Neural cell (in vitro differentiated cells): ENCODE measurements at regions not wholly inside any gene's neighbourhood (a gene's known extent, or its start where the extent isn't known, plus 50 kb on each side); places are given as distances from the start of the nearest gene placed in this dataset.

Experiments used
- H2AFZ ChIP-seq: fragments of 200-600, 300-800 bp; sonication (generic), shearing (Covaris generic); 2 replicates; pipeline ENCODE4 v1.6.0; 2014; ENCODE audit warnings: low read depth, mild to moderate bottlenecking, antibody characterized with exemption, low read length, moderate library complexity
- H3F3A ChIP-seq: fragments of 200-600 bp; shearing (Covaris generic); 2 replicates; pipeline ENCODE4 v1.6.1; 2016; ENCODE audit warnings: mild to moderate bottlenecking, moderate library complexity, mixed read lengths, antibody characterized with exemption, low read length; ENCODE audit not compliant: insufficient read depth, poor library complexity, severe bottlenecking
- H3K27ac ChIP-seq: fragments of 200-600, 300-800 bp; sonication (generic), shearing (Covaris generic); 2 replicates; pipeline ENCODE4 v1.5.1; 2014; ENCODE audit warnings: mild to moderate bottlenecking, low read length, moderate library complexity
- H3K27me3 ChIP-seq: fragments of 300-800, 200-600 bp; sonication (generic), shearing (Covaris generic); 2 replicates; pipeline ENCODE4 v1.6.0; 2014; ENCODE audit warnings: mild to moderate bottlenecking, low read depth, low read length, moderate library complexity; ENCODE audit not compliant: insufficient read depth
- H3K36me3 ChIP-seq: fragments of 300-800, 200-600 bp; sonication (generic), shearing (Covaris generic); 2 replicates; pipeline ENCODE4 v1.5.1; 2014; ENCODE audit warnings: mild to moderate bottlenecking, antibody characterized with exemption, low read length, moderate library complexity; ENCODE audit not compliant: insufficient read depth
- H3K4me2 ChIP-seq: fragments of 300-800, 200-600 bp; sonication (generic), shearing (Covaris generic); 2 replicates; pipeline ENCODE4 v1.6.0; 2014; ENCODE audit warnings: mild to moderate bottlenecking, low read length
- H3K4me3 ChIP-seq: fragments of 300-800, 200-600 bp; sonication (generic), shearing (Covaris generic); 2 replicates; pipeline ENCODE4 v1.5.1; 2014; ENCODE audit warnings: mild to moderate bottlenecking, low read length, moderate library complexity
- H3K79me2 ChIP-seq: fragments of 200-600 bp; shearing (Covaris generic); replicated peaks from 2 replicates; pipeline ENCODE4 v1.6.0; 2014; ENCODE audit warnings: mild to moderate bottlenecking, low read length, moderate library complexity; ENCODE audit not compliant: insufficient read depth
- H3K9ac ChIP-seq: fragments of 300-800, 200-600 bp; sonication (generic), shearing (Covaris generic); 2 replicates; pipeline ENCODE4 v1.6.1; 2016; ENCODE audit warnings: mild to moderate bottlenecking, low read length, mixed read lengths
- H3K9me2 ChIP-seq: fragments of 200-600 bp; shearing (Covaris generic); 2 replicates; pipeline ENCODE4 v1.6.1; 2016; ENCODE audit warnings: mild to moderate bottlenecking, low read length, mixed read lengths; ENCODE audit not compliant: insufficient read depth
- H3K9me3 ChIP-seq: fragments of 200-600, 300-800 bp; sonication (generic), shearing (Covaris generic); 2 replicates; pipeline ENCODE4 v1.6.1; 2016; ENCODE audit warnings: mild to moderate bottlenecking, mixed run types, low read length, moderate library complexity, mixed read lengths
- H4K20me1 ChIP-seq: fragments of 200-600 bp; shearing (Covaris generic); 2 replicates; pipeline ENCODE4 v1.6.1; 2016; ENCODE audit warnings: mild to moderate bottlenecking, mixed run types; ENCODE audit not compliant: insufficient read depth
- EP300 ChIP-seq: fragments of 450-650 bp; conservative IDR thresholded peaks from 2 replicates; pipeline ENCODE4 v1.6.1; 2014; ENCODE audit warnings: antibody characterized with exemption, mild to moderate bottlenecking, moderate library complexity; ENCODE audit not compliant: poor library complexity, severe bottlenecking
- EZH2 ChIP-seq: fragments of 200-600, 300-800 bp; shearing (Covaris generic), sonication (generic); IDR thresholded peaks from 2 replicates; pipeline ENCODE4 v1.6.1; 2014; ENCODE audit warnings: antibody characterized with exemption, low read length, borderline replicate concordance, mild to moderate bottlenecking; ENCODE audit not compliant: insufficient read depth, poor library complexity, severe bottlenecking
- MXI1 ChIP-seq: fragments of 450-650 bp; conservative IDR thresholded peaks from 2 replicates; pipeline ENCODE4 v1.6.1; 2014; ENCODE audit warnings: antibody characterized with exemption, mild to moderate bottlenecking; ENCODE audit not compliant: poor library complexity, severe bottlenecking
- POLR2AphosphoS5 ChIP-seq: IDR thresholded peaks from 2 replicates; pipeline ENCODE4 v1.6.1; 2012
- RAD21 ChIP-seq: fragments of 450-650 bp; conservative IDR thresholded peaks from 2 replicates; pipeline ENCODE4 v1.6.1; 2014; ENCODE audit warnings: antibody characterized with exemption, mild to moderate bottlenecking, moderate library complexity
- SMC3 ChIP-seq: fragments of 450-650 bp; conservative IDR thresholded peaks from 2 replicates; pipeline ENCODE4 v1.6.1; 2014; ENCODE audit warnings: antibody characterized with exemption, mild to moderate bottlenecking, moderate library complexity; ENCODE audit not compliant: poor library complexity
- TAF1 ChIP-seq: IDR thresholded peaks from 2 replicates; pipeline ENCODE4 v1.6.1; 2012; ENCODE audit warnings: low read depth
- TF ChIP-seq, protein P1 (sequence below): IDR thresholded peaks from 2 replicates; pipeline ENCODE4 v1.6.1; 2012; ENCODE audit warnings: borderline replicate concordance
- TF ChIP-seq, protein P2 (sequence below): fragments of 450-650 bp; IDR thresholded peaks from 2 replicates; pipeline ENCODE4 v1.5.1; 2014; ENCODE audit warnings: antibody characterized with exemption, mild to moderate bottlenecking, moderate library complexity; ENCODE audit not compliant: poor library complexity, severe bottlenecking

GRCh38 chr13:62087124-62087523, 671.5 kb upstream of the PCDH20 start:
- Histone ChIP-seq H2AFZ (no peak overlapping the region), H3K9ac (no peak overlapping the region), H3K27ac (no peak overlapping the region), H3K4me3 (no peak overlapping the region), H3K9me3 (no peaks in the 10 kb centered on the region), H3F3A (no peaks in the 10 kb centered on the region), H3K4me2 (peak overlapping the region; percentile 4), H3K27me3 (no peaks in the 10 kb centered on the region), H3K9me2 (no peaks in the 10 kb centered on the region), H3K79me2 (no peaks in the 10 kb centered on the region), H3K36me3 (no peaks in the 10 kb centered on the region), H4K20me1 (no peaks in the 10 kb centered on the region)
- no peak for TF ChIP-seq SMC3
- TF ChIP-seq, protein P1, sequence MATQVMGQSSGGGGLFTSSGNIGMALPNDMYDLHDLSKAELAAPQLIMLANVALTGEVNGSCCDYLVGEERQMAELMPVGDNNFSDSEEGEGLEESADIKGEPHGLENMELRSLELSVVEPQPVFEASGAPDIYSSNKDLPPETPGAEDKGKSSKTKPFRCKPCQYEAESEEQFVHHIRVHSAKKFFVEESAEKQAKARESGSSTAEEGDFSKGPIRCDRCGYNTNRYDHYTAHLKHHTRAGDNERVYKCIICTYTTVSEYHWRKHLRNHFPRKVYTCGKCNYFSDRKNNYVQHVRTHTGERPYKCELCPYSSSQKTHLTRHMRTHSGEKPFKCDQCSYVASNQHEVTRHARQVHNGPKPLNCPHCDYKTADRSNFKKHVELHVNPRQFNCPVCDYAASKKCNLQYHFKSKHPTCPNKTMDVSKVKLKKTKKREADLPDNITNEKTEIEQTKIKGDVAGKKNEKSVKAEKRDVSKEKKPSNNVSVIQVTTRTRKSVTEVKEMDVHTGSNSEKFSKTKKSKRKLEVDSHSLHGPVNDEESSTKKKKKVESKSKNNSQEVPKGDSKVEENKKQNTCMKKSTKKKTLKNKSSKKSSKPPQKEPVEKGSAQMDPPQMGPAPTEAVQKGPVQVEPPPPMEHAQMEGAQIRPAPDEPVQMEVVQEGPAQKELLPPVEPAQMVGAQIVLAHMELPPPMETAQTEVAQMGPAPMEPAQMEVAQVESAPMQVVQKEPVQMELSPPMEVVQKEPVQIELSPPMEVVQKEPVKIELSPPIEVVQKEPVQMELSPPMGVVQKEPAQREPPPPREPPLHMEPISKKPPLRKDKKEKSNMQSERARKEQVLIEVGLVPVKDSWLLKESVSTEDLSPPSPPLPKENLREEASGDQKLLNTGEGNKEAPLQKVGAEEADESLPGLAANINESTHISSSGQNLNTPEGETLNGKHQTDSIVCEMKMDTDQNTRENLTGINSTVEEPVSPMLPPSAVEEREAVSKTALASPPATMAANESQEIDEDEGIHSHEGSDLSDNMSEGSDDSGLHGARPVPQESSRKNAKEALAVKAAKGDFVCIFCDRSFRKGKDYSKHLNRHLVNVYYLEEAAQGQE: peak; percentile 31
- peak; percentile 49 for TF ChIP-seq POLR2AphosphoS5
- no peak for TF ChIP-seq TAF1
- peak; percentile 54 for TF ChIP-seq EP300
- no peak for TF ChIP-seq EZH2
- TF ChIP-seq MXI1: no peak

DNA sequence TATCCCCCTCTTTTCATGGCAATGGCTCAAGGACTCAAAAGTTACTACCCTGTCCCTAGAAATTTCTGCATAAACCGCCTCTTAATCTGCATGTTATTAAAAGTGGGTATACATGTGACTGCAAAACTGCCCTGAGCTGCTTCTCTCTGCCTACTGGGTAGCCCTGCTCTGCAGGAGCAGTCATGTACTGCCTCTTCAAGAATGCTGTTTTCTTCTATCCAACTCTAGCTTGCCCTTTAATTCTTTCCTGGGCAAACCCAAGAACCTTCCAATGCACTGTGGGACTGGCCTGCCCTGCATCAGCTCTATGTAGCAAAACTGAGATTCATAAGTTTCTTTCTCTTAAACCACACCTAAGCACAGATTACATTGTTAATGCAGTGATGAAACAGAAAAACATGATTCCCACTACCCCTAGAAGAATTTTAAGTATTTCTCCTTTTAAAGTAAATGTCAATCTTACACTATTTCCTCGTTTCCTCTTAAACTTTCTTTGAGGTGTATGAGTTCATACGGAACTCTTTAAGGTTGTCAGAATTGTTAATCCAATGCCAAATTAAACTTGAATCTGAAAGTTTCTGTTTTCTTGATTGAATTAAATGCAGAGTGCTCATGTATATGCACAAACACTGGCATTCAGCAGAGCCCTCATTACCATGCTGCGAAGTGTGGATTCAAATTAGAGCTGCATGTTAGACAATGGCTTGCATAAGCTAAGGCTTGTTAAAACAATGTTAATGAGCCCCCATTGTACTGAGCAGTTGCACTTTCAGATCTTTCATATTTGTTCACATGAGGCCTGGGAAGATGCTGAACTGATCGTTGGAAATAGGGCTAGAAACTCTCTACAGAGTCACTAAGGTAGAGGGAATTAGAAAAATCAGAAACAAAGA, 669.9 kb upstream of the PCDH20 start:
- no peak overlapping the region for H3K4me3 ChIP-seq
- H3K79me2 ChIP-seq: no peaks in the 10 kb centered on the region
- no peaks in the 10 kb centered on the region for H3K27me3 ChIP-seq
- H3K9ac ChIP-seq: no peak overlapping the region
- H2AFZ ChIP-seq: no peak overlapping the region
- no peaks in the 10 kb centered on the region for H3K36me3 ChIP-seq
- TF ChIP-seq MXI1 (no peak), TAF1 (no peak), EP300 (no peak), POLR2AphosphoS5 (no peak), EZH2 (no peak), SMC3 (no peak), RAD21 (no peak)
- TF ChIP-seq, protein P1: no peak
- TF ChIP-seq, protein P2, sequence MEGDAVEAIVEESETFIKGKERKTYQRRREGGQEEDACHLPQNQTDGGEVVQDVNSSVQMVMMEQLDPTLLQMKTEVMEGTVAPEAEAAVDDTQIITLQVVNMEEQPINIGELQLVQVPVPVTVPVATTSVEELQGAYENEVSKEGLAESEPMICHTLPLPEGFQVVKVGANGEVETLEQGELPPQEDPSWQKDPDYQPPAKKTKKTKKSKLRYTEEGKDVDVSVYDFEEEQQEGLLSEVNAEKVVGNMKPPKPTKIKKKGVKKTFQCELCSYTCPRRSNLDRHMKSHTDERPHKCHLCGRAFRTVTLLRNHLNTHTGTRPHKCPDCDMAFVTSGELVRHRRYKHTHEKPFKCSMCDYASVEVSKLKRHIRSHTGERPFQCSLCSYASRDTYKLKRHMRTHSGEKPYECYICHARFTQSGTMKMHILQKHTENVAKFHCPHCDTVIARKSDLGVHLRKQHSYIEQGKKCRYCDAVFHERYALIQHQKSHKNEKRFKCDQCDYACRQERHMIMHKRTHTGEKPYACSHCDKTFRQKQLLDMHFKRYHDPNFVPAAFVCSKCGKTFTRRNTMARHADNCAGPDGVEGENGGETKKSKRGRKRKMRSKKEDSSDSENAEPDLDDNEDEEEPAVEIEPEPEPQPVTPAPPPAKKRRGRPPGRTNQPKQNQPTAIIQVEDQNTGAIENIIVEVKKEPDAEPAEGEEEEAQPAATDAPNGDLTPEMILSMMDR: no peak
- no peaks in the 10 kb centered on the region for H3F3A ChIP-seq
- no peak overlapping the region for H3K4me2 ChIP-seq
- H3K9me2 ChIP-seq: no peaks in the 10 kb centered on the region
- H4K20me1 ChIP-seq: no peaks in the 10 kb centered on the region
- no peaks in the 10 kb centered on the region for H3K9me3 ChIP-seq
- H3K27ac ChIP-seq: no peak overlapping the region
